Right atrium auricular region (tissue), 2 donors: ENCODE measurements at regions not wholly inside any gene's neighbourhood (a gene's known extent, or its start where the extent isn't known, plus 50 kb on each side); places are given as distances from the start of the nearest gene placed in this dataset.
"Not testable (repeated sequence)": the region's sequence is repeated elsewhere in the genome, so short reads cannot be mapped to it uniquely, and the experiment has no call there.

Experiments used
- DNase-seq: peaks from one replicate; pipeline ENCODE4 v3.0.0-alpha.2; 2019; ENCODE audit warnings: low spot score
- H3K27ac ChIP-seq, 2 donors: fragments of 200-600 bp; sonication (generic); 1 replicate in 1 of 2; 2 replicates in 1 of 2; pipeline ENCODE4 v1.5.1; 2016 to 2019
- H3K27me3 ChIP-seq, 2 donors: fragments of 200-600 bp; sonication (generic); one replicate each; pipeline versions ENCODE4 v1.5.1 to v1.6.0; 2017 to 2019
- H3K36me3 ChIP-seq: fragments of 200-600 bp; sonication (generic); one replicate; pipeline ENCODE4 v1.5.1; 2016
- H3K4me1 ChIP-seq, 2 donors: fragments of 200-600 bp; sonication (generic); one replicate each; pipeline versions ENCODE4 v1.5.1 to v1.6.0; 2017 to 2019
- H3K4me3 ChIP-seq, 2 donors: fragments of 200-600 bp; sonication (generic); 1 replicate in 1 of 2; 2 replicates in 1 of 2; pipeline ENCODE4 v1.5.1; 2017 to 2019; ENCODE audit warnings: mild to moderate bottlenecking in 1 of 2, moderate library complexity in 1 of 2
- H3K9me3 ChIP-seq, 2 donors: fragments of 200-600 bp; sonication (generic); one replicate each; pipeline ENCODE4 v1.5.1; 2019
- CTCF ChIP-seq, 2 donors: fragments of 200-600 bp; sonication (generic); IDR thresholded peaks; one replicate each; pipeline ENCODE4 v1.5.1; 2019; ENCODE audit warnings: antibody characterized with exemption in 2 of 2

- Histone ChIP-seq H3K36me3 (no peaks in the 10 kb centered on the region), H3K4me3 (no peak overlapping the region), H3K4me1 (no peaks in the 10 kb centered on the region), H3K9me3 (peaks cover 0 to 12% of the 10 kb centered on the region in 2 donors), H3K27ac (no peak overlapping the region), H3K27me3 (no peaks in the 10 kb centered on the region)
- TF ChIP-seq CTCF (IDR thresholded peaks at IDR 0.05) = no peak
- no peak for DNase-seq
Observed at GRCh38 chr2:84116143-84116542, 342.9 kb downstream of the SUCLG1 start.

- TF ChIP-seq CTCF (IDR thresholded peaks at IDR 0.05) = no peak
Observed at GRCh38 chr2:84115173-84115857, 343.8 kb downstream of the SUCLG1 start.

GRCh38 chr2:84103816-84104527, 355.1 kb downstream of the SUCLG1 start:
- not testable (repeated sequence) for H3K36me3 ChIP-seq, H3K27ac ChIP-seq, H3K27me3 ChIP-seq, DNase-seq, H3K4me1 ChIP-seq, H3K4me3 ChIP-seq
- H3K9me3 ChIP-seq = peaks cover 0 to 18% of the 10 kb centered on the region in 2 donors

More at GRCh38 chr2:84115173-84115857, 343.8 kb downstream of the SUCLG1 start:
- H3K27ac ChIP-seq = no peak overlapping the region
- DNase-seq = no peak
- peaks cover 0 to 12% of the 10 kb centered on the region in 2 donors for H3K9me3 ChIP-seq
- no peaks in the 10 kb centered on the region for H3K4me1 ChIP-seq
- H3K27me3 ChIP-seq = no peaks in the 10 kb centered on the region
- H3K36me3 ChIP-seq = no peaks in the 10 kb centered on the region
- no peak overlapping the region for H3K4me3 ChIP-seq

GRCh38 chr2:84102274-84102673, 356.8 kb downstream of the SUCLG1 start:
- Histone ChIP-seq H3K9me3 (peaks cover 0 to 18% of the 10 kb centered on the region in 2 donors), H3K36me3 (no peaks in the 10 kb centered on the region), H3K27me3 (no peaks in the 10 kb centered on the region), H3K4me3 (no peak overlapping the region), H3K4me1 (no peaks in the 10 kb centered on the region), H3K27ac (no peak overlapping the region)
- TF ChIP-seq CTCF (IDR thresholded peaks at IDR 0.05) = no peak
- DNase-seq = no peak

GRCh38 chr2:84088656-84089055, 370.4 kb downstream of the SUCLG1 start:
- Histone ChIP-seq H3K27ac (no peak overlapping the region), H3K4me1 (no peaks in the 10 kb centered on the region), H3K9me3 (peaks cover 0 to 4% of the 10 kb centered on the region in 2 donors), H3K27me3 (no peaks in the 10 kb centered on the region), H3K4me3 (no peak overlapping the region), H3K36me3 (no peaks in the 10 kb centered on the region)
- TF ChIP-seq CTCF (IDR thresholded peaks at IDR 0.05) = no peak
- DNase-seq = no peak

- Histone ChIP-seq H3K27ac (no peak overlapping the region), H3K4me3 (no peak overlapping the region), H3K9me3 (no peaks in the 10 kb centered on the region), H3K4me1 (no peaks in the 10 kb centered on the region), H3K27me3 (no peaks in the 10 kb centered on the region), H3K36me3 (no peaks in the 10 kb centered on the region)
- no peak for TF ChIP-seq CTCF (IDR thresholded peaks at IDR 0.05)
- no peak for DNase-seq
Observed at GRCh38 chr2:84085562-84085961, 373.5 kb downstream of the SUCLG1 start.
